Activated naive CD4-positive, alpha-beta T cell treated with anti-CD3 and anti-CD28 coated beads for 36 hours (primary cell): ENCODE measurements at regions not wholly inside any gene's neighbourhood (a gene's known extent, or its start where the extent isn't known, plus 50 kb on each side); places are given as distances from the start of the nearest gene placed in this dataset.

Experiments
- CTCF ChIA-PET: fragments of 350-600 bp; sonication (Branson Sonifier 250); formaldehyde crosslinking; loops from one replicate; lab custom pipeline; 2021; ENCODE audit warnings: antibody characterized with exemption; lab: Charles Lee
- DNase-seq: peaks from one replicate; pipeline ENCODE4 v3.0.0-alpha.2; 2020
- H3K27ac Mint-ChIP-seq: one replicate; pipeline ENCODE4 v1.8.0; 2021; ENCODE audit warnings: mild to moderate bottlenecking, mixed read lengths
- H3K27me3 Mint-ChIP-seq: one replicate; pipeline ENCODE4 v1.8.0; 2021; ENCODE audit warnings: low read depth, mixed read lengths
- H3K36me3 Mint-ChIP-seq: one replicate; pipeline ENCODE4 v1.8.0; 2021; ENCODE audit warnings: low read depth, mixed read lengths
- H3K4me1 Mint-ChIP-seq: one replicate; pipeline ENCODE4 v1.8.0; 2021; ENCODE audit warnings: low read depth, mixed read lengths
- H3K4me3 Mint-ChIP-seq: one replicate; pipeline ENCODE4 v1.8.0; 2021; ENCODE audit warnings: mild to moderate bottlenecking, moderate library complexity, mixed read lengths
- H3K9me3 Mint-ChIP-seq: one replicate; pipeline ENCODE4 v1.8.0; 2021; ENCODE audit warnings: mixed read lengths
- intact Hi-C: fragments of 100-400 bp; cut with micrococcal nuclease; formaldehyde crosslinking; loops from one replicate; pipeline ENCODE4 v1.15.1; 2023

- CTCF ChIA-PET = no interaction called here
- H3K4me1 Mint-ChIP-seq = peaks cover 19% of the 10 kb centered on the region
- no peak for DNase-seq
- no peak overlapping the region for H3K4me3 Mint-ChIP-seq
- no peak overlapping the region for H3K27ac Mint-ChIP-seq
- H3K9me3 Mint-ChIP-seq = peaks cover 21% of the 10 kb centered on the region
- intact Hi-C loops = no loop called here
- peaks cover 5% of the 10 kb centered on the region for H3K36me3 Mint-ChIP-seq
- no peaks in the 10 kb centered on the region for H3K27me3 Mint-ChIP-seq
These were observed 83.2 kb upstream of the ITGA6 start for GRCh38 chr2:172344159-172344558.

DNA sequence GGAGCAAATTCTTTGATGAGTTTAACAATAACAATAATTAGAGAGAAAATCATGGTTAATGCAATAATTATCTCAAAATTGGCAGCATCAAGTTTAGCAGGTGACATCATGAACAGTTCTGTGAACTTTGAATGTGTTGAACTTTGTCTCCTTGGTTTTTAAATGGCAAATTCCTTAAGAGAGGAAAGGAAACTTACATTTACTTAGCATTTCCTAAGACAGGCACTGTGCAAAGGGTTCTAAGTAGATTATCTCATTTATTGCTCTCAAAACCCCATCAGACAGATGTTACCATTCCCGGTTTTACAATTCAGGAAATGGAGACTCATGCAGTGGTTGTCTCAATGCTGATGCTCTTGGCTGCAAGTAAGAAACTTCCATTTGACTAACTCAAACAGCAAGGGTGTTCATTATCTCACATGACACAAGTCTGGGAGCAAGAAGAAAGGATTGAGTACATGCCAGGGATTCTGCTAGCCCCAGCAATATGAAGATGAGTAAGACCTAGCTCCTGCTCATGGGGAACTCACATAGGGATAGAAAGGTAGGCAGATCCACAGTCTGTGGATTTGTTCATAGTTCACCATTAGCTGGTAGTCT lies 81.3 kb upstream of the ITGA6 start:
- no peak overlapping the region for H3K27ac Mint-ChIP-seq
- peaks cover 21% of the 10 kb centered on the region for H3K9me3 Mint-ChIP-seq
- peaks cover 5% of the 10 kb centered on the region for H3K36me3 Mint-ChIP-seq
- CTCF ChIA-PET = no interaction called here
- intact Hi-C loops = no loop called here
- no peak overlapping the region for H3K4me3 Mint-ChIP-seq
- DNase-seq = no peak
- H3K27me3 Mint-ChIP-seq = no peaks in the 10 kb centered on the region
- H3K4me1 Mint-ChIP-seq = peaks cover 1% of the 10 kb centered on the region

DNA sequence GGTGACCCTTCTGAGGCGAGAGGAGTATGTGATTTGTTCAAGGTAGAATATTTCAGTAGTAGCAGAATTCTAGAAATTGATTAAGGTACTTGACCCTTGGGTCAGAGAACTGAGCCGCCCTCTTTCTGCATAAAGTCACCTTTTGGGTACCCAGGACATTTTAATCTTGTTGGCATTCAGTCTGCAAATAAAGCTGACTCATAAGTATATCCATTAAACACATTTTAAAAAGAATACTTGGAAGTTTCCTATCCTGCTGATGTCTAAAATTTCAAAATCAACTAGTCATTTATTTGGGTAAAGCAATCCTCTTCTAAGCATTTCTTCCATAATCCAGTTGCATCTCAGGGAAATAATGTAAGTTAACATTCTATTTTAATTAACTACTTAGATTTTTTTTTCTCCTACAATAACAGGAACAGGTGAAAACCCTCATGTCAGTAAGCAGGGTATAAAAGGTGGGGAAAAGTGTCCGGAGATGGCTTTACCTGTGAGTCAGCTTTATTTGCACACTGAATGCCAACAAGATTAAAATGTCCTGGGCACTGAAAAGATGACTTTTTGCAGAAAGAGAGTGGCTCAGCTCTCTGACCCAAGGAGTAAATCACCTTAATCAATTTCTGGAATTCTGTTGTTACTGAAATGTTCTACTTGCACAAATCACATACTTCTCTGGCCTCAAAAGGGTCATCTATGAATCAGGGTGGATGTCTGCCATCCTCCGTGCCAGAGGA lies 78.7 kb upstream of the ITGA6 start:
- Mint-ChIP-seq H3K36me3 (peaks cover 5% of the 10 kb centered on the region), H3K4me1 (no peaks in the 10 kb centered on the region), H3K27ac (no peak overlapping the region), H3K27me3 (no peaks in the 10 kb centered on the region), H3K9me3 (peaks cover 19% of the 10 kb centered on the region), H3K4me3 (no peak overlapping the region)
- CTCF ChIA-PET = no interaction called here
- intact Hi-C loops = no loop called here
- no peak for DNase-seq

- CTCF ChIA-PET = no interaction called here
- Mint-ChIP-seq H3K4me1 (no peaks in the 10 kb centered on the region), H3K9me3 (peaks cover 6% of the 10 kb centered on the region)
These were observed 76.4 kb upstream of the ITGA6 start for GRCh38 chr2:172350839-172351479.

DNA sequence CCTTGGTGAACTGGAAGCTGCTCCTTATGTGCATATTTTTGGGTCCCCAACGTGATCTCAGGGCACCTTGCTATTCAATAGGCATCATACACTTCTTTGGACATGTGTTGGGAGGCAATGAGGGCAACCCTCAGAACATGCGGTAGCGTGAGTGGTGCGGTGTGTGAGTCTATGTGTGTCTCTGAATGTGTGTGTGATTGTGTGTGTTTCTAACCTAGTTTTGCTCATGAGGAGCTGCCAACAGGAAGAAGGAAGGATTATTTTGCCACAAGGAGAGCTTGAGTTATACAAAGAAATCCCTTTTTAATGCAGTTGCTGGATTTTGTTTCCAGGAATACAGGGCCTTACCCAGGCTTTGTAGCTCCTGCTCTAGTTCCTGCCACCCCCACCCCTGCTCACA lies 75.8 kb upstream of the ITGA6 start:
- CTCF ChIA-PET = no interaction called here
- Mint-ChIP-seq H3K27me3 (no peaks in the 10 kb centered on the region), H3K9me3 (peaks cover 6% of the 10 kb centered on the region), H3K36me3 (no peaks in the 10 kb centered on the region), H3K4me3 (no peak overlapping the region), H3K4me1 (no peaks in the 10 kb centered on the region), H3K27ac (no peak overlapping the region)
- intact Hi-C loops = no loop called here
- DNase-seq = no peak

More at GRCh38 chr2:172350839-172351479, 76.4 kb upstream of the ITGA6 start:
- no peak overlapping the region for H3K27ac Mint-ChIP-seq
- no peaks in the 10 kb centered on the region for H3K36me3 Mint-ChIP-seq
- H3K27me3 Mint-ChIP-seq = no peaks in the 10 kb centered on the region
- intact Hi-C loops = no loop called here
- DNase-seq = no peak
- H3K4me3 Mint-ChIP-seq = no peak overlapping the region

DNA sequence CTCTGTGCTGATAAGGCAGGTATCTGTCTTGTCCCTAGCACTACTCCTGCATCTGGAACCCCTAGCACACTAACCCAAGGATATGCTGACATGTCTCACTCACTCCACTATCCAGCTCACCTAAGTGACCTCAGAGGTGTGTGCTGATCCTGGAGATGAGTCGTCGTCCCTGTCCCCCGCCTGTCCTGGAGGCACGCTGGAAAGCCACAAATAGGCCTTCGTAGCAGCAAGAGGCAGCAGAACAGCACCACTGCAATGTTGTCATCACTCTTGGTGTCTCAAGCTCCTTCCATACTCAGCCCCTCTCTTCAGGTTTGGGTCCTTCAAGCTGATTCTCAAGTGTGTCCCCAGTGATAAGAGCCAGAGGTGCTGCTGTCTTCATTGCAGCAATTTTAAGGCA lies 73.0 kb upstream of the ITGA6 start:
- CTCF ChIA-PET = no interaction called here
- Mint-ChIP-seq H3K4me3 (no peak overlapping the region), H3K4me1 (peaks cover 4% of the 10 kb centered on the region), H3K36me3 (no peaks in the 10 kb centered on the region), H3K9me3 (no peaks in the 10 kb centered on the region), H3K27ac (no peak overlapping the region), H3K27me3 (no peaks in the 10 kb centered on the region)
- intact Hi-C loops = no loop called here
- no peak for DNase-seq

- H3K27ac Mint-ChIP-seq = no peak overlapping the region
- CTCF ChIA-PET = no interaction called here
- H3K4me1 Mint-ChIP-seq = peaks cover 4% of the 10 kb centered on the region
- no peaks in the 10 kb centered on the region for H3K9me3 Mint-ChIP-seq
- no peaks in the 10 kb centered on the region for H3K36me3 Mint-ChIP-seq
- no peaks in the 10 kb centered on the region for H3K27me3 Mint-ChIP-seq
- no peak for DNase-seq
- no peak overlapping the region for H3K4me3 Mint-ChIP-seq
- intact Hi-C loops = no loop called here
These were observed 69.9 kb upstream of the ITGA6 start for GRCh38 chr2:172357442-172357841.

- no peak for DNase-seq
- intact Hi-C loops = no loop called here
- no peaks in the 10 kb centered on the region for H3K27me3 Mint-ChIP-seq
These were observed 68.5 kb upstream of the ITGA6 start for GRCh38 chr2:172358691-172359556.

GRCh38 chr2:172361360-172361759 lies 66.0 kb upstream of the ITGA6 start:
- Mint-ChIP-seq H3K9me3 (no peaks in the 10 kb centered on the region), H3K27ac (no peak overlapping the region), H3K4me3 (no peak overlapping the region), H3K36me3 (no peaks in the 10 kb centered on the region), H3K4me1 (peaks cover 4% of the 10 kb centered on the region), H3K27me3 (no peaks in the 10 kb centered on the region)
- DNase-seq = no peak
- CTCF ChIA-PET = no interaction called here
- intact Hi-C loops = no loop called here

More at GRCh38 chr2:172358691-172359556, 68.5 kb upstream of the ITGA6 start:
- Mint-ChIP-seq H3K4me1 (peaks cover 4% of the 10 kb centered on the region), H3K36me3 (no peaks in the 10 kb centered on the region), H3K27ac (no peak overlapping the region), H3K4me3 (no peak overlapping the region), H3K9me3 (no peaks in the 10 kb centered on the region)
- CTCF ChIA-PET = no interaction called here

- intact Hi-C loops = no loop called here
- no peak overlapping the region for H3K27ac Mint-ChIP-seq
- no peak overlapping the region for H3K4me3 Mint-ChIP-seq
- CTCF ChIA-PET = no interaction called here
- H3K36me3 Mint-ChIP-seq = no peaks in the 10 kb centered on the region
- H3K4me1 Mint-ChIP-seq = peaks cover 4% of the 10 kb centered on the region
- no peaks in the 10 kb centered on the region for H3K27me3 Mint-ChIP-seq
- no peak for DNase-seq
- H3K9me3 Mint-ChIP-seq = no peaks in the 10 kb centered on the region
These were observed 65.5 kb upstream of the ITGA6 start for GRCh38 chr2:172361840-172362239.

DNA sequence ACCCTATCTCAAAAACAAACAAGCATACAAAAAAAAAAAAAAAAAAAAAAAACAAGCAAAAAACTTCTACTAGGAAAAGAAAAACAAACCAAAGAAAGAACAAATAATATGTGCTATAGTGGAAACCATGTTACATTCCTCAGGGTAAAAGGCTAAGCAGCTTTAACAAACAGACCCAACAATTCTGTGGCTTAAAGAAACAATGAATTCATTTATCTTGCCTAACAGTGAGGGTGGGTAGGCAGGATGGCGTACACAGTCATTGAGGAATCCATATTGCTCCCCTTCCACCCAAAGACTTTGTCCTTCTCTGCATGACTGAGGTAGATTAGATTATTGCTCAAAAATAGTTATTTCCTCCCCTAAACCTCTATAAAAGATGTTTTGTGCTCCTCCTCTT lies 63.1 kb upstream of the ITGA6 start:
- intact Hi-C loops = no loop called here
- no peak for DNase-seq
- CTCF ChIA-PET = no interaction called here
- Mint-ChIP-seq H3K4me3 (no peak overlapping the region), H3K27ac (no peak overlapping the region), H3K27me3 (no peaks in the 10 kb centered on the region), H3K4me1 (no peaks in the 10 kb centered on the region), H3K36me3 (no peaks in the 10 kb centered on the region), H3K9me3 (peaks cover 11% of the 10 kb centered on the region)

- Mint-ChIP-seq H3K27me3 (no peaks in the 10 kb centered on the region), H3K36me3 (no peaks in the 10 kb centered on the region), H3K4me1 (peaks cover 2% of the 10 kb centered on the region), H3K9me3 (peaks cover 11% of the 10 kb centered on the region), H3K4me3 (no peak overlapping the region), H3K27ac (no peak overlapping the region)
- intact Hi-C loops = no loop called here
- CTCF ChIA-PET = no interaction called here
- no peak for DNase-seq
These were observed 60.7 kb upstream of the ITGA6 start for GRCh38 chr2:172366596-172367150.
